GM12878 (cell line): ENCODE measurements at regions not wholly inside any gene's neighbourhood (a gene's known extent, or its start where the extent isn't known, plus 50 kb on each side); places are given as distances from the start of the nearest gene placed in this dataset.

ENCODE experiments used
- ATAC-seq: fragments of 200-7000 bp; cut with Tn5 transposase; 3 replicates; pipeline ENCODE4 v1.9.1; 2020; ENCODE audit warnings: mild to moderate bottlenecking, moderate library complexity
- BruUV-seq: library from RNA; stranded (reverse); fragments of 400-500 nt; replicated peaks from 2 replicates; lab custom pipeline; 2021; lab: Mats Ljungman, UMichigan
- CTCF ChIA-PET: fragments of 300-600 bp; sonication (Branson Sonifier 250); formaldehyde crosslinking; extraction: SDS; loops from one replicate; lab custom pipeline; 2021; ENCODE audit warnings: inconsistent platforms; lab: Yijun Ruan, JAX
- POLR2A ChIA-PET: fragments of 350-600 bp; formaldehyde crosslinking; extraction: SDS; loops from one replicate; lab custom pipeline; 2021; ENCODE audit warnings: inconsistent platforms; lab: Charles Lee
- RAD21 ChIA-PET: fragments of 300-600 bp; sonication (Branson Sonifier 250); formaldehyde crosslinking; loops from one replicate; lab custom pipeline; 2023; ENCODE audit warnings: antibody characterized with exemption; ENCODE audit not compliant: unreplicated experiment; lab: Charles Lee
- SMC1A ChIA-PET: fragments of 300-600 bp; sonication (Branson Sonifier 250); formaldehyde crosslinking; loops from one replicate; lab custom pipeline; 2023; ENCODE audit not compliant: unreplicated experiment, uncharacterized antibody; lab: Charles Lee
- DNase-seq: peaks from one replicate; pipeline ENCODE4 v3.0.0-alpha.2; 2011; ENCODE audit warnings: low read depth, low spot score
- FAIRE-seq: peaks from 3 replicates; lab custom pipeline; 2011; peaks lifted over from hg19 to GRCh38; lab: Jason Lieb, UNC
- H2AFZ ChIP-seq: 2 replicates; pipeline ENCODE4 v1.6.0; 2011; ENCODE audit warnings: low read depth, low read length, control low read depth; ENCODE audit not compliant: control insufficient read depth
- H3K27ac ChIP-seq: 2 replicates; pipeline ENCODE4 v1.5.1; 2011; ENCODE audit warnings: control low read depth; ENCODE audit not compliant: control insufficient read depth, insufficient read depth
- H3K27me3 ChIP-seq, 2 experiments: replicated peaks in 1 of 2; 2 replicates each; pipeline versions ENCODE4 v1.6.0 to v1.6.1; 2011; ENCODE audit warnings: low read length in 1 of 2; ENCODE audit not compliant: control insufficient read depth in 2 of 2, insufficient read depth in 2 of 2
- H3K36me3 ChIP-seq, 2 experiments: 2 replicates each; pipeline ENCODE4 v1.5.1; 2011; ENCODE audit warnings: low read length in 1 of 2; ENCODE audit not compliant: control insufficient read depth in 2 of 2, insufficient read depth in 2 of 2
- H3K4me1 ChIP-seq: 2 replicates; pipeline ENCODE4 v1.6.1; 2011; ENCODE audit warnings: mild to moderate bottlenecking, low read length, moderate library complexity, mixed read lengths; ENCODE audit not compliant: control insufficient read depth, insufficient read depth
- H3K4me2 ChIP-seq: 2 replicates; pipeline ENCODE4 v1.6.0; 2011; ENCODE audit warnings: control low read depth; ENCODE audit not compliant: control insufficient read depth, insufficient read depth
- H3K4me3 ChIP-seq: fragments of 200-600 bp; sonication (generic); 2 replicates; pipeline ENCODE4 v1.5.1; 2016
- H3K79me2 ChIP-seq: 2 replicates; pipeline ENCODE4 v1.6.0; 2011; ENCODE audit warnings: low read length; ENCODE audit not compliant: control insufficient read depth, insufficient read depth
- H3K9ac ChIP-seq: 2 replicates; pipeline ENCODE4 v1.8.0; 2011; ENCODE audit warnings: low read length, control low read depth, mixed read lengths; ENCODE audit not compliant: control insufficient read depth, insufficient read depth
- H3K9me3 ChIP-seq: replicated peaks from 3 replicates; pipeline ENCODE4 v1.5.1; 2011; ENCODE audit warnings: mild to moderate bottlenecking, low read length; ENCODE audit not compliant: control insufficient read depth, insufficient read depth
- H4K20me1 ChIP-seq: 2 replicates; pipeline ENCODE4 v1.6.0; 2011; ENCODE audit not compliant: control insufficient read depth, insufficient read depth
- ATF3 ChIP-seq: IDR thresholded peaks from 2 replicates; pipeline ENCODE4 v1.6.1; 2011; ENCODE audit warnings: low read depth, mild to moderate bottlenecking, low read length, moderate library complexity, borderline replicate concordance; ENCODE audit errors: extremely low read depth
- CEBPB ChIP-seq, 2 experiments: fragments of 150-350 bp in 1 of 2; IDR thresholded peaks; 2 replicates each; pipeline ENCODE4 v1.6.1; 2012 to 2014; ENCODE audit warnings: low read depth in 2 of 2, low read length in 2 of 2, borderline replicate concordance in 1 of 2, inconsistent platforms in 1 of 2
- DPF2 ChIP-seq: fragments of 450-650 bp; IDR thresholded peaks from 2 replicates; pipeline ENCODE4 v1.6.1; 2017; ENCODE audit warnings: mild to moderate bottlenecking
- GATAD2B ChIP-seq: fragments of 450-650 bp; conservative IDR thresholded peaks from 2 replicates; pipeline ENCODE4 v1.6.1; 2017; ENCODE audit warnings: low read depth, mild to moderate bottlenecking, moderate library complexity
- KAT2A ChIP-seq: conservative IDR thresholded peaks from 2 replicates; pipeline ENCODE4 v1.6.1; 2011; ENCODE audit warnings: low read depth, low read length; ENCODE audit not compliant: control insufficient read depth
- NFXL1 ChIP-seq: fragments of 450-650 bp; IDR thresholded peaks from 2 replicates; pipeline ENCODE4 v1.6.1; 2017; ENCODE audit warnings: antibody characterized with exemption, mild to moderate bottlenecking, borderline replicate concordance
- RB1 ChIP-seq: fragments of 450-650 bp; formaldehyde crosslinking; IDR thresholded peaks from 2 replicates; pipeline ENCODE4 v1.6.1; 2017; ENCODE audit warnings: mild to moderate bottlenecking, borderline replicate concordance
- STAT3 ChIP-seq: IDR thresholded peaks from 2 replicates; pipeline ENCODE4 v1.6.1; 2011; ENCODE audit warnings: low read depth, low read length, improper control_type of control experiment
- SUZ12 ChIP-seq: fragments of 200-600 bp; sonication (generic); IDR thresholded peaks from one replicate; pipeline ENCODE4 v1.6.1; 2018; ENCODE audit warnings: antibody characterized with exemption, mild to moderate bottlenecking; ENCODE audit not compliant: unreplicated experiment
- ZNF24 ChIP-seq: fragments of 450-650 bp; IDR thresholded peaks from 2 replicates; pipeline ENCODE4 v1.6.1; 2017; ENCODE audit warnings: antibody characterized with exemption, mild to moderate bottlenecking
- ZZZ3 ChIP-seq: IDR thresholded peaks from 2 replicates; pipeline ENCODE4 v1.6.1; 2011; ENCODE audit warnings: low read depth; ENCODE audit not compliant: control insufficient read depth, insufficient read length
- WGBS: methylation state at CpG from one replicate; pipeline ENCODE4 v1.1.6; 2016; ENCODE audit warnings: low lambda C conversion rate; ENCODE audit not compliant: insufficient replicate concordance, insufficient coverage; ENCODE audit errors: missing lambda C conversion rate; 5-methylcytosine and 5-hydroxymethylcytosine counted together
- in situ Hi-C: fragments of 300-500 bp; cut with MboI; formaldehyde crosslinking; loops from 9 replicates; pipeline ENCODE4 v1.14.3; 2018; ENCODE audit warnings: mixed read lengths
- intact Hi-C: fragments of 100-400 bp; cut with micrococcal nuclease; formaldehyde crosslinking; loops from one replicate; pipeline ENCODE4 v1.14.2; 2022; ENCODE audit not compliant: unreplicated experiment
- TF ChIP-seq, protein P1 (sequence below): IDR thresholded peaks from 2 replicates; pipeline ENCODE4 v1.6.1; 2011; ENCODE audit warnings: low read depth, low read length, improper control_type of control experiment, borderline replicate concordance
- TF ChIP-seq, protein P2 (sequence below): fragments of 450-650 bp; IDR thresholded peaks from 2 replicates; pipeline ENCODE4 v1.6.1; 2017; ENCODE audit warnings: mild to moderate bottlenecking, moderate library complexity

DNA sequence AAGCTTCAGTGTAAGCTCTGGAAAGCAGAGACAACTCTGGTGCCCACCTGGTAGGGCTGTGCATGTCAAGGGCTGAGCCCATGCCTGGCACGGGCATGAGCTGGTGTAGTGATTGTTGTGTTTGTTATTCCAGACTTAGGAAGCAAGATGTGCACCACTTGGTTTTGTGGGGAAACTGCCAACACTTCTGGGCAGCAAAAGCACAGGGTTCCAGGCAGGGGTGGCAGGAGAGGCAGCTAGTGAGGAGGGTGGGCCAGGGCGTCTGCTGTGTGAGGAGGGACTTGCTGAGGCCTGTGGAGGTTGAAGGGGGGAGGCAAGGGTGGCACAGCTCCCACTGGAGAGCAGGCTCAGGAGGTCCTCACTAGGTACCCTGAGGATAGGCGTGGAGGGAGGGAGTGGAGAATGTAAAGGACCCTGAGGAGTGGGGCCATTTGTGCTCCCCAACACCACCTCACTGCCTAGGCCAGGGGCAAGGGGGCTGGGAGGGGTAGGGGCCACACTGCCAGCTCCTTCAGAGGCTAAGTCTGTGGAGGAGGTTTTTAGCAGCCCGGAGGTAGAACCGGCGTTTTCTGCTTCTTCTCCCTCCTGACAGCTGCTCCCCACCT, 104.0 kb upstream of the POU3F3 start:
- no peak for ATAC-seq
- intact Hi-C loops = no loop called here
- Histone ChIP-seq H2AFZ (no peak overlapping the region), H3K9me3 (no peaks in the 10 kb centered on the region), H3K4me2 (no peak overlapping the region), H3K27me3 (peaks cover 0 to 2% of the 10 kb centered on the region in 2 experiments; a peak in 2 of 4 replicates), H3K4me1 (no peaks in the 10 kb centered on the region), H3K4me3 (no peak overlapping the region), H3K79me2 (no peaks in the 10 kb centered on the region), H4K20me1 (no peaks in the 10 kb centered on the region), H3K9ac (no peak overlapping the region), H3K36me3 (no peaks in the 10 kb centered on the region), H3K27ac (no peak overlapping the region)
- ChIA-PET RAD21 (no interaction called here), CTCF (no interaction called here), POLR2A (no interaction called here), SMC1A (no interaction called here)
- no peak for TF ChIP-seq ZZZ3
- TF ChIP-seq, protein P1, sequence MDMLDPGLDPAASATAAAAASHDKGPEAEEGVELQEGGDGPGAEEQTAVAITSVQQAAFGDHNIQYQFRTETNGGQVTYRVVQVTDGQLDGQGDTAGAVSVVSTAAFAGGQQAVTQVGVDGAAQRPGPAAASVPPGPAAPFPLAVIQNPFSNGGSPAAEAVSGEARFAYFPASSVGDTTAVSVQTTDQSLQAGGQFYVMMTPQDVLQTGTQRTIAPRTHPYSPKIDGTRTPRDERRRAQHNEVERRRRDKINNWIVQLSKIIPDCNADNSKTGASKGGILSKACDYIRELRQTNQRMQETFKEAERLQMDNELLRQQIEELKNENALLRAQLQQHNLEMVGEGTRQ = no peak
- TF ChIP-seq DPF2 = no peak
- no peak for TF ChIP-seq KAT2A
- TF ChIP-seq SUZ12 = no peak
- TF ChIP-seq STAT3 = no peak
- TF ChIP-seq, protein P2, sequence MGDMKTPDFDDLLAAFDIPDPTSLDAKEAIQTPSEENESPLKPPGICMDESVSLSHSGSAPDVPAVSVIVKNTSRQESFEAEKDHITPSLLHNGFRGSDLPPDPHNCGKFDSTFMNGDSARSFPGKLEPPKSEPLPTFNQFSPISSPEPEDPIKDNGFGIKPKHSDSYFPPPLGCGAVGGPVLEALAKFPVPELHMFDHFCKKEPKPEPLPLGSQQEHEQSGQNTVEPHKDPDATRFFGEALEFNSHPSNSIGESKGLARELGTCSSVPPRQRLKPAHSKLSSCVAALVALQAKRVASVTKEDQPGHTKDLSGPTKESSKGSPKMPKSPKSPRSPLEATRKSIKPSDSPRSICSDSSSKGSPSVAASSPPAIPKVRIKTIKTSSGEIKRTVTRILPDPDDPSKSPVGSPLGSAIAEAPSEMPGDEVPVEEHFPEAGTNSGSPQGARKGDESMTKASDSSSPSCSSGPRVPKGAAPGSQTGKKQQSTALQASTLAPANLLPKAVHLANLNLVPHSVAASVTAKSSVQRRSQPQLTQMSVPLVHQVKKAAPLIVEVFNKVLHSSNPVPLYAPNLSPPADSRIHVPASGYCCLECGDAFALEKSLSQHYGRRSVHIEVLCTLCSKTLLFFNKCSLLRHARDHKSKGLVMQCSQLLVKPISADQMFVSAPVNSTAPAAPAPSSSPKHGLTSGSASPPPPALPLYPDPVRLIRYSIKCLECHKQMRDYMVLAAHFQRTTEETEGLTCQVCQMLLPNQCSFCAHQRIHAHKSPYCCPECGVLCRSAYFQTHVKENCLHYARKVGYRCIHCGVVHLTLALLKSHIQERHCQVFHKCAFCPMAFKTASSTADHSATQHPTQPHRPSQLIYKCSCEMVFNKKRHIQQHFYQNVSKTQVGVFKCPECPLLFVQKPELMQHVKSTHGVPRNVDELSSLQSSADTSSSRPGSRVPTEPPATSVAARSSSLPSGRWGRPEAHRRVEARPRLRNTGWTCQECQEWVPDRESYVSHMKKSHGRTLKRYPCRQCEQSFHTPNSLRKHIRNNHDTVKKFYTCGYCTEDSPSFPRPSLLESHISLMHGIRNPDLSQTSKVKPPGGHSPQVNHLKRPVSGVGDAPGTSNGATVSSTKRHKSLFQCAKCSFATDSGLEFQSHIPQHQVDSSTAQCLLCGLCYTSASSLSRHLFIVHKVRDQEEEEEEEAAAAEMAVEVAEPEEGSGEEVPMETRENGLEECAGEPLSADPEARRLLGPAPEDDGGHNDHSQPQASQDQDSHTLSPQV = no peak
- TF ChIP-seq NFXL1 = no peak
- TF ChIP-seq ZNF24 = no peak
- TF ChIP-seq GATAD2B = no peak
- TF ChIP-seq CEBPB (IDR thresholded peaks at IDR 0.05; ENCODE audit: borderline replicate concordance in 1 of 2, low read depth in 2 of 2, low read length in 2 of 2) = no peak
- no peak for TF ChIP-seq ATF3
- TF ChIP-seq RB1 = no peak
- in situ Hi-C loops = no loop called here
- WGBS = 6% methylated on average over 3 of the region's 6 CpGs
- no peak for DNase-seq
- no TSS peak for BruUV-seq
- FAIRE-seq = no peak
